GM23338 (cell line): ENCODE measurements at regions not wholly inside any gene's neighbourhood (a gene's known extent, or its start where the extent isn't known, plus 50 kb on each side); places are given as distances from the start of the nearest gene placed in this dataset.

ENCODE experiments used
- ATAC-seq: fragments of 200-7000 bp; cut with Tn5 transposase; 3 replicates; pipeline ENCODE4 v1.9.1; 2020
- DNase-seq: peaks from one replicate; pipeline ENCODE4 v3.0.0-alpha.2; 2015; ENCODE audit warnings: low spot score
- H2AFZ ChIP-seq: fragments of 200-600 bp; sonication (generic); 2 replicates; pipeline ENCODE4 v1.8.0; 2016; ENCODE audit warnings: antibody characterized with exemption, mild to moderate bottlenecking, moderate library complexity
- H3F3A ChIP-seq: fragments of 200-600 bp; sonication (generic); replicated peaks from 2 replicates; pipeline ENCODE4 v1.8.0; 2017; ENCODE audit warnings: antibody characterized with exemption, mixed run types, low read depth
- H3K27ac ChIP-seq: fragments of 200-600 bp; sonication (generic); 2 replicates; pipeline ENCODE4 v1.6.1; 2016; ENCODE audit warnings: low read depth
- H3K27me3 ChIP-seq: fragments of 200-600 bp; sonication (generic); 2 replicates; pipeline ENCODE4 v1.8.0; 2016; ENCODE audit warnings: mild to moderate bottlenecking, mixed run types, moderate library complexity; ENCODE audit not compliant: insufficient read depth
- H3K36me3 ChIP-seq: fragments of 200-600 bp; sonication (generic); 2 replicates; pipeline ENCODE4 v1.8.0; 2016; ENCODE audit warnings: mild to moderate bottlenecking; ENCODE audit not compliant: insufficient read depth
- H3K4me1 ChIP-seq: fragments of 200-600 bp; sonication (generic); 2 replicates; pipeline ENCODE4 v1.8.0; 2016; ENCODE audit warnings: mild to moderate bottlenecking, moderate library complexity; ENCODE audit not compliant: insufficient read depth
- H3K4me2 ChIP-seq: fragments of 200-600 bp; sonication (generic); 2 replicates; pipeline ENCODE4 v1.7.1; 2017; ENCODE audit warnings: mixed run types
- H3K4me3 ChIP-seq: fragments of 200-600 bp; sonication (generic); 2 replicates; pipeline ENCODE4 v1.6.1; 2016; ENCODE audit warnings: mixed run types
- H3K79me2 ChIP-seq: fragments of 200-600 bp; sonication (generic); replicated peaks from 2 replicates; pipeline ENCODE4 v1.8.0; 2017; ENCODE audit warnings: mild to moderate bottlenecking; ENCODE audit not compliant: insufficient read depth
- H3K9me2 ChIP-seq: fragments of 200-600 bp; sonication (generic); 2 replicates; pipeline ENCODE4 v1.8.0; 2017; ENCODE audit not compliant: insufficient read depth
- H4K20me1 ChIP-seq: fragments of 200-600 bp; sonication (generic); replicated peaks from 2 replicates; pipeline ENCODE4 v1.8.0; 2017; ENCODE audit warnings: mild to moderate bottlenecking; ENCODE audit not compliant: insufficient read depth
- H3K27ac Mint-ChIP-seq: 2 replicates; pipeline ENCODE4 v1.8.0; 2020; ENCODE audit warnings: inconsistent platforms, mild to moderate bottlenecking, moderate library complexity, mixed read lengths
- H3K27me3 Mint-ChIP-seq: 3 replicates; pipeline ENCODE4 v1.8.0; 2022; ENCODE audit warnings: low read depth, mild to moderate bottlenecking, moderate library complexity, mixed read lengths, inconsistent platforms; ENCODE audit not compliant: insufficient read depth, poor library complexity
- H3K36me3 Mint-ChIP-seq: 3 replicates; pipeline ENCODE4 v1.8.0; 2021; ENCODE audit warnings: low read depth, mild to moderate bottlenecking, inconsistent platforms, moderate library complexity, mixed read lengths
- H3K4me1 Mint-ChIP-seq: 3 replicates; pipeline ENCODE4 v1.8.0; 2020; ENCODE audit warnings: mild to moderate bottlenecking, inconsistent platforms, mixed read lengths
- H3K4me3 Mint-ChIP-seq: 3 replicates; pipeline ENCODE4 v1.8.0; 2021; ENCODE audit warnings: moderate library complexity, mild to moderate bottlenecking, inconsistent platforms, mixed read lengths
- H3K9me3 Mint-ChIP-seq: 3 replicates; pipeline ENCODE4 v1.8.0; 2020; ENCODE audit warnings: moderate library complexity, mild to moderate bottlenecking, inconsistent platforms, mixed read lengths
- EZH2 ChIP-seq: fragments of 200-600 bp; sonication (generic); IDR thresholded peaks from one replicate; pipeline ENCODE4 v1.8.0; 2017; ENCODE audit warnings: antibody characterized with exemption, mild to moderate bottlenecking, low read depth; ENCODE audit not compliant: unreplicated experiment
- NANOG ChIP-seq: IDR thresholded peaks from 2 replicates; pipeline ENCODE4 v1.6.1; 2016; ENCODE audit warnings: antibody characterized with exemption, borderline replicate concordance
- ZNF331 ChIP-seq: fragments of 250-450 bp; sonication (Bioruptor Pico); IDR thresholded peaks from 2 replicates; pipeline ENCODE4 v1.5.0; 2020; ENCODE audit warnings: low read depth, mild to moderate bottlenecking, moderate library complexity
- TF ChIP-seq, protein P1 (sequence below): fragments of 250-450 bp; sonication (Bioruptor Pico); IDR thresholded peaks from 2 replicates; pipeline ENCODE4 v1.5.0; 2020; ENCODE audit warnings: mild to moderate bottlenecking, moderate library complexity
- TF ChIP-seq, protein P2 (sequence below), 2 experiments: fragments of 200-600 bp in 1 of 2; sonication (generic) in 1 of 2; conservative IDR thresholded peaks; 2 replicates each; pipeline versions ENCODE4 v1.5.1 to v1.6.1; 2016 to 2017; ENCODE audit warnings: antibody characterized with exemption in 2 of 2, low read depth in 2 of 2, mild to moderate bottlenecking in 2 of 2, moderate library complexity in 1 of 2

DNA sequence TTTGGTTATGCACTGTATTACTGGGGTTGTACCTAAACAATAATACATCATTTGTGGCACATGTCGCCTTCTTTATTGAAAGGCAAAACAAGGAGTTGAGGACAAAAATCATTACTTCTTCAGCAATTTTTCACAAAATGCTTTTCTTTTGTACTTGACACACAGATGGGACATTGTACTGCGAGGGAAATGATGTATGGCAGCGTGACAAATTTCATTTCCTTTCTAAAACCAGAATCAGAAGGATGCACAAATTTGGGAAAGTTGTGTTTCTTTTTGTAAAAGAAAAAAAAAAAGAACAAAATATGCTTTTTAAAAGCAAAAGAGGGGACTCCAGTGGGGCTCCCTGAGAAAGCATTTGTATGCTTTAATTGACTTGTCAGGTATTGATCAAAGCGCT is 394.0 kb upstream of the SLC35B3 start (continued):
- TF ChIP-seq, protein P1, sequence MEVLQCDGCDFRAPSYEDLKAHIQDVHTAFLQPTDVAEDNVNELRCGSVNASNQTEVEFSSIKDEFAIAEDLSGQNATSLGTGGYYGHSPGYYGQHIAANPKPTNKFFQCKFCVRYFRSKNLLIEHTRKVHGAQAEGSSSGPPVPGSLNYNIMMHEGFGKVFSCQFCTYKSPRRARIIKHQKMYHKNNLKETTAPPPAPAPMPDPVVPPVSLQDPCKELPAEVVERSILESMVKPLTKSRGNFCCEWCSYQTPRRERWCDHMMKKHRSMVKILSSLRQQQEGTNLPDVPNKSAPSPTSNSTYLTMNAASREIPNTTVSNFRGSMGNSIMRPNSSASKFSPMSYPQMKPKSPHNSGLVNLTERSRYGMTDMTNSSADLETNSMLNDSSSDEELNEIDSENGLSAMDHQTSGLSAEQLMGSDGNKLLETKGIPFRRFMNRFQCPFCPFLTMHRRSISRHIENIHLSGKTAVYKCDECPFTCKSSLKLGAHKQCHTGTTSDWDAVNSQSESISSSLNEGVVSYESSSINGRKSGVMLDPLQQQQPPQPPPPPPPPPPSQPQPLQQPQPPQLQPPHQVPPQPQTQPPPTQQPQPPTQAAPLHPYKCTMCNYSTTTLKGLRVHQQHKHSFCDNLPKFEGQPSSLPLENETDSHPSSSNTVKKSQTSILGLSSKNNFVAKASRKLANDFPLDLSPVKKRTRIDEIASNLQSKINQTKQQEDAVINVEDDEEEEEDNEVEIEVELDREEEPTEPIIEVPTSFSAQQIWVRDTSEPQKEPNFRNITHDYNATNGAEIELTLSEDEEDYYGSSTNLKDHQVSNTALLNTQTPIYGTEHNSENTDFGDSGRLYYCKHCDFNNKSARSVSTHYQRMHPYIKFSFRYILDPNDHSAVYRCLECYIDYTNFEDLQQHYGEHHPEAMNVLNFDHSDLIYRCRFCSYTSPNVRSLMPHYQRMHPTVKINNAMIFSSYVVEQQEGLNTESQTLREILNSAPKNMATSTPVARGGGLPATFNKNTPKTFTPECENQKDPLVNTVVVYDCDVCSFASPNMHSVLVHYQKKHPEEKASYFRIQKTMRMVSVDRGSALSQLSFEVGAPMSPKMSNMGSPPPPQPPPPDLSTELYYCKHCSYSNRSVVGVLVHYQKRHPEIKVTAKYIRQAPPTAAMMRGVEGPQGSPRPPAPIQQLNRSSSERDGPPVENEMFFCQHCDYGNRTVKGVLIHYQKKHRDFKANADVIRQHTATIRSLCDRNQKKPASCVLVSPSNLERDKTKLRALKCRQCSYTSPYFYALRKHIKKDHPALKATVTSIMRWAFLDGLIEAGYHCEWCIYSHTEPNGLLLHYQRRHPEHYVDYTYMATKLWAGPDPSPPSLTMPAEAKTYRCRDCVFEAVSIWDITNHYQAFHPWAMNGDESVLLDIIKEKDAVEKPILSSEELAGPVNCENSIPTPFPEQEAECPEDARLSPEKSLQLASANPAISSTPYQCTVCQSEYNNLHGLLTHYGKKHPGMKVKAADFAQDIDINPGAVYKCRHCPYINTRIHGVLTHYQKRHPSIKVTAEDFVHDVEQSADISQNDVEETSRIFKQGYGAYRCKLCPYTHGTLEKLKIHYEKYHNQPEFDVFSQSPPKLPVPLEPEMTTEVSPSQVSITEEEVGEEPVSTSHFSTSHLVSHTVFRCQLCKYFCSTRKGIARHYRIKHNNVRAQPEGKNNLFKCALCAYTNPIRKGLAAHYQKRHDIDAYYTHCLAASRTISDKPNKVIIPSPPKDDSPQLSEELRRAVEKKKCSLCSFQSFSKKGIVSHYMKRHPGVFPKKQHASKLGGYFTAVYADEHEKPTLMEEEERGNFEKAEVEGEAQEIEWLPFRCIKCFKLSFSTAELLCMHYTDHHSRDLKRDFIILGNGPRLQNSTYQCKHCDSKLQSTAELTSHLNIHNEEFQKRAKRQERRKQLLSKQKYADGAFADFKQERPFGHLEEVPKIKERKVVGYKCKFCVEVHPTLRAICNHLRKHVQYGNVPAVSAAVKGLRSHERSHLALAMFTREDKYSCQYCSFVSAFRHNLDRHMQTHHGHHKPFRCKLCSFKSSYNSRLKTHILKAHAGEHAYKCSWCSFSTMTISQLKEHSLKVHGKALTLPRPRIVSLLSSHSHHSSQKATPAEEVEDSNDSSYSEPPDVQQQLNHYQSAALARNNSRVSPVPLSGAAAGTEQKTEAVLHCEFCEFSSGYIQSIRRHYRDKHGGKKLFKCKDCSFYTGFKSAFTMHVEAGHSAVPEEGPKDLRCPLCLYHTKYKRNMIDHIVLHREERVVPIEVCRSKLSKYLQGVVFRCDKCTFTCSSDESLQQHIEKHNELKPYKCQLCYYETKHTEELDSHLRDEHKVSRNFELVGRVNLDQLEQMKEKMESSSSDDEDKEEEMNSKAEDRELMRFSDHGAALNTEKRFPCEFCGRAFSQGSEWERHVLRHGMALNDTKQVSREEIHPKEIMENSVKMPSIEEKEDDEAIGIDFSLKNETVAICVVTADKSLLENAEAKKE (CRISPR knock-in tag), result no peak
- TF ChIP-seq, protein P2, sequence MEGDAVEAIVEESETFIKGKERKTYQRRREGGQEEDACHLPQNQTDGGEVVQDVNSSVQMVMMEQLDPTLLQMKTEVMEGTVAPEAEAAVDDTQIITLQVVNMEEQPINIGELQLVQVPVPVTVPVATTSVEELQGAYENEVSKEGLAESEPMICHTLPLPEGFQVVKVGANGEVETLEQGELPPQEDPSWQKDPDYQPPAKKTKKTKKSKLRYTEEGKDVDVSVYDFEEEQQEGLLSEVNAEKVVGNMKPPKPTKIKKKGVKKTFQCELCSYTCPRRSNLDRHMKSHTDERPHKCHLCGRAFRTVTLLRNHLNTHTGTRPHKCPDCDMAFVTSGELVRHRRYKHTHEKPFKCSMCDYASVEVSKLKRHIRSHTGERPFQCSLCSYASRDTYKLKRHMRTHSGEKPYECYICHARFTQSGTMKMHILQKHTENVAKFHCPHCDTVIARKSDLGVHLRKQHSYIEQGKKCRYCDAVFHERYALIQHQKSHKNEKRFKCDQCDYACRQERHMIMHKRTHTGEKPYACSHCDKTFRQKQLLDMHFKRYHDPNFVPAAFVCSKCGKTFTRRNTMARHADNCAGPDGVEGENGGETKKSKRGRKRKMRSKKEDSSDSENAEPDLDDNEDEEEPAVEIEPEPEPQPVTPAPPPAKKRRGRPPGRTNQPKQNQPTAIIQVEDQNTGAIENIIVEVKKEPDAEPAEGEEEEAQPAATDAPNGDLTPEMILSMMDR (conservative IDR thresholded peaks at IDR 0.05; ENCODE audit: low read depth in 2 of 2), result no peak
- TF ChIP-seq ZNF331 (CRISPR knock-in tag), result no peak
- no peak for TF ChIP-seq EZH2

DNA sequence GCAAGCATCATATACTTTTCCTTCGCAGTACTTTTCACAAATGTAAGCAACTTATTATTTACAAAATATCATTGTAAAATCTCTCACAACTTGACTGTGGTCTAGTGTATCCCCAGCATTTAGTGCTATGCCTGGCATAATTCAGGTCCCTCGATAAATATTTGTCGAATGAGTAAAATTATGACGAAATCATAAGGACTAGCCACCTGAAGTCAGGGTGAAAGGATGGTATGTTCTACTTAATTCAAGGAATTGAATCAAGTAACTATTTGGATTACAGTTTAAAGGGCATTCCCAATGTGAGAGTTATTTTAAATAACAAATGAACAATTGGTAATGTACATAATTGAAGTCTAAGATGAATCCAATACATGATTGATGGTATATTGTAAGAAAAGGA is 393.0 kb upstream of the SLC35B3 start:
- Histone ChIP-seq H3K4me3 (no peak overlapping the region), H3F3A (no peaks in the 10 kb centered on the region), H3K9me2 (no peaks in the 10 kb centered on the region; the same call in 1 of the 2 replicates), H3K27me3 (no peaks in the 10 kb centered on the region), H3K36me3 (no peaks in the 10 kb centered on the region), H3K27ac (no peak overlapping the region), H4K20me1 (no peaks in the 10 kb centered on the region), H2AFZ (no peak overlapping the region), H3K79me2 (no peaks in the 10 kb centered on the region), H3K4me2 (no peak overlapping the region), H3K4me1 (no peaks in the 10 kb centered on the region)
- H3K4me3 Mint-ChIP-seq, result no peak overlapping the region
- H3K27ac Mint-ChIP-seq, result no peak overlapping the region
- no peaks in the 10 kb centered on the region for H3K9me3 Mint-ChIP-seq
- no peaks in the 10 kb centered on the region for H3K4me1 Mint-ChIP-seq
- no peak for TF ChIP-seq NANOG
- DNase-seq, result no peak
- ATAC-seq, result no peak
- no peaks in the 10 kb centered on the region for H3K36me3 Mint-ChIP-seq
- no peaks in the 10 kb centered on the region for H3K27me3 Mint-ChIP-seq
